Mucosa of descending colon (tissue), 3 donors: ENCODE measurements at regions not wholly inside any gene's neighbourhood (a gene's known extent, or its start where the extent isn't known, plus 50 kb on each side); places are given as distances from the start of the nearest gene placed in this dataset.

ENCODE experiments used
- ATAC-seq: fragments of 200-7000 bp; cut with Tn5 transposase; one replicate; pipeline ENCODE4 v1.9.1; 2020; ENCODE audit warnings: mild to moderate bottlenecking, moderate library complexity
- DNase-seq, 3 donors: peaks; one replicate each; pipeline ENCODE4 v3.0.0-alpha.2; 2020
- H3K36me3 ChIP-seq: fragments of 200-600 bp; one replicate; pipeline ENCODE4 v1.8.0; 2021; ENCODE audit warnings: low read depth, mild to moderate bottlenecking
- H3K4me1 ChIP-seq: fragments of 200-600 bp; one replicate; pipeline ENCODE4 v1.8.0; 2021; ENCODE audit warnings: low read depth, mild to moderate bottlenecking
- H3K4me3 ChIP-seq: fragments of 200-600 bp; one replicate; pipeline ENCODE4 v1.8.0; 2021; ENCODE audit warnings: mild to moderate bottlenecking
- H3K9me3 ChIP-seq: fragments of 200-600 bp; one replicate; pipeline ENCODE4 v1.8.0; 2021; ENCODE audit warnings: mild to moderate bottlenecking
- CTCF ChIP-seq: fragments of 200-600 bp; IDR thresholded peaks from one replicate; pipeline ENCODE4 v1.8.0; 2022; ENCODE audit warnings: antibody characterized with exemption, mild to moderate bottlenecking
- intact Hi-C, 2 donors: fragments of 100-400 bp; cut with DNase I in 1 of 2; cut with micrococcal nuclease in 1 of 2; formaldehyde crosslinking; loops; one replicate each; pipeline versions ENCODE4 v1.11.0 to v1.11.1; 2022; cut with DNase I, micrococcal nuclease
- donor health status: DM: no; HTN: no; CAD: no; lungs with moderate emphysema.
- donor health status: DM: no; HTN: no; CAD: no.
- donor health status: DM: no; HTN: yes; CAD: no.

- intact Hi-C loops, result no loop called here
- Histone ChIP-seq H3K36me3 (no peaks in the 10 kb centered on the region), H3K9me3 (no peaks in the 10 kb centered on the region), H3K4me3 (no peak overlapping the region), H3K4me1 (no peaks in the 10 kb centered on the region)
- no peak for TF ChIP-seq CTCF
- DNase-seq (no peak), ATAC-seq (no peak)
Observed at GRCh38 chr1:106698660-106699059, 357.8 kb upstream of the PRMT6 start.

DNA sequence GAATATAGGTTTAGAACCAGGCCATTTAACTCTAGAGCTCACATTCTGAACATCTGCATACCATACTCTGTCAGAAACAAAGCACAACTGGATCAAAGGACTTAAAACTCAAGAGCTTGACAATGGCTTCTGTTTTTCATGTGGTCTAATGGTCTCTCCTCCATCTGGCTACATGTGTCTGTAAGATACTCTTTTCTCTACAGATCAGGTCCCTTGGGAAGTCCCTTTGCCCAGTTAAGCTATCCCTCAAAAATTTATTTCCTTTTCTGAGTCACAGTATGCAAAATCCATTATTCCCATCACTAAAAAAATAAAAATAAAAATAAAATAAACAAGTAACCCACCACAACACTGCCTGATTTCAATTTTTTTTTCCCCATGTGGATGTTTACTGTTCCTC is 357.0 kb upstream of the PRMT6 start:
- Histone ChIP-seq H3K9me3 (no peaks in the 10 kb centered on the region), H3K36me3 (no peaks in the 10 kb centered on the region), H3K4me1 (no peaks in the 10 kb centered on the region), H3K4me3 (no peak overlapping the region)
- intact Hi-C loops, result no loop called here
- TF ChIP-seq CTCF, result no peak
- ATAC-seq, result no peak
- no peak for DNase-seq

- ATAC-seq (no peak), DNase-seq (no peak)
- intact Hi-C loops, result no loop called here
- Histone ChIP-seq H3K4me3 (no peak overlapping the region), H3K36me3 (no peaks in the 10 kb centered on the region), H3K4me1 (no peaks in the 10 kb centered on the region), H3K9me3 (no peaks in the 10 kb centered on the region)
- TF ChIP-seq CTCF, result no peak
Observed at GRCh38 chr1:106700211-106700610, 356.3 kb upstream of the PRMT6 start.

- H3K9me3 ChIP-seq, result no peaks in the 10 kb centered on the region
- intact Hi-C loops, result no loop called here
- no peak for DNase-seq
- no peaks in the 10 kb centered on the region for H3K4me1 ChIP-seq
- no peaks in the 10 kb centered on the region for H3K36me3 ChIP-seq
- no peak for TF ChIP-seq CTCF
- no peak overlapping the region for H3K4me3 ChIP-seq
- ATAC-seq, result no peak
Observed at GRCh38 chr1:106705971-106706370, 350.5 kb upstream of the PRMT6 start.

DNA sequence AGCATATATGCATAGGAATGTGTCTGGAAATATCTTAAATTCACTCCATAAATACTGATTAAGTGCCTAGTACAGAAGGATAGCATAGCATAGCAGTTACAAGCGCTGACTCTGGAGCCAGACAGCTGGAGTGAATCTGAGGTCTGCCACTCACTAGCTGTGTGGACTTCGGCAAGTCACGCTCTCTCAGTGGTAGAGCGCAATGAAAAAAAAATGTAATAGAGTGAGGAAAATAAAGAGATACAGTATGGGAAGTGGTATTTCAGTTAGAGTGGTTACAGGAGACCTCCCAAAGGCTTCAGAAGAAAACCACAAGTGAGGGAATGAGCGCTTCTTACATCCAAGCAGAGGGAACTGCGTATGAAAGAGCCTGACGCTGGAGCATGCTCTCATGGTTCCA is 338.9 kb upstream of the PRMT6 start:
- no peak for ATAC-seq

More for the DNA sequence above, 338.9 kb upstream of the PRMT6 start:
- TF ChIP-seq CTCF, result no peak
- DNase-seq, result no peak
- H3K9me3 ChIP-seq, result no peaks in the 10 kb centered on the region
- H3K4me3 ChIP-seq, result no peak overlapping the region
- no peaks in the 10 kb centered on the region for H3K36me3 ChIP-seq
- intact Hi-C loops, result no loop called here
- no peaks in the 10 kb centered on the region for H3K4me1 ChIP-seq
